K562 (cell line): ENCODE measurements at regions not wholly inside any gene's neighbourhood (a gene's known extent, or its start where the extent isn't known, plus 50 kb on each side); places are given as distances from the start of the nearest gene placed in this dataset.
A peak's percentile ranks its signal among the peaks of the same experiment; 100 is the strongest.

Source experiments
- ATAC-seq: fragments of 200-7000 bp; cut with Tn5 transposase; 3 replicates; pipeline ENCODE4 v1.9.1; 2020; ENCODE audit warnings: moderate library complexity
- BruUV-seq: library from RNA; stranded (reverse); fragments of 400-500 nt; replicated peaks from 2 replicates; lab custom pipeline; 2021; lab: Mats Ljungman, UMichigan
- CTCF ChIA-PET: fragments of 300-600 bp; formaldehyde crosslinking; extraction: SDS; loops from one replicate; lab custom pipeline; 2021; ENCODE audit warnings: low intra/inter-chr PET ratio; lab: Yijun Ruan, JAX
- POLR2A ChIA-PET: fragments of 300-600, 350-650 bp; sonication (Branson Sonifier 250); formaldehyde crosslinking; extraction: SDS; loops from one replicate; lab custom pipeline; 2021; ENCODE audit warnings: antibody characterized with exemption, inconsistent platforms; lab: Yijun Ruan, JAX
- DNase-seq, 4 experiments: peaks; one replicate each; pipeline versions ENCODE4 v3.0.0 to v3.0.0-alpha.2; 2011 to 2018; ENCODE audit warnings: low spot score in 3 of 4, mixed read lengths in 3 of 4; ENCODE audit errors: extremely low read depth in 1 of 4
- FAIRE-seq: peaks from 2 replicates; lab custom pipeline; 2011; peaks lifted over from hg19 to GRCh38; lab: Jason Lieb, UNC
- H2AFZ ChIP-seq: 2 replicates; pipeline ENCODE4 v1.6.0; 2011; ENCODE audit warnings: low read depth, low read length, control low read depth, inconsistent platforms
- H3K27ac ChIP-seq: fragments of 200-600 bp; 3 replicates; pipeline ENCODE4 v1.8.0; 2011; ENCODE audit warnings: low read depth, mild to moderate bottlenecking, control low read depth, inconsistent platforms, low read length, moderate library complexity, mixed read lengths; ENCODE audit errors: extremely low read depth
- H3K27me3 ChIP-seq, 2 experiments: fragments of 300-600 bp in 1 of 2; 2 replicates in 1 of 2; 3 replicates in 1 of 2; pipeline versions ENCODE4 v1.6.0 to v1.8.0; 2011; ENCODE audit warnings: inconsistent platforms in 2 of 2, low read length in 2 of 2, mild to moderate bottlenecking in 1 of 2, mixed read lengths in 1 of 2, moderate library complexity in 1 of 2; ENCODE audit not compliant: control insufficient read depth in 2 of 2, insufficient read depth in 2 of 2
- H3K36me3 ChIP-seq: fragments of 300-600 bp; 3 replicates; pipeline ENCODE4 v1.8.0; 2011; ENCODE audit warnings: mild to moderate bottlenecking, low read length, inconsistent platforms; ENCODE audit not compliant: control insufficient read depth, insufficient read depth
- H3K4me1 ChIP-seq, 2 experiments: fragments of 200-600 bp in 1 of 2; replicated peaks in 1 of 2; 2 replicates in 1 of 2; 3 replicates in 1 of 2; pipeline versions ENCODE4 v1.5.1 to v1.8.0; 2011; ENCODE audit warnings: inconsistent platforms in 2 of 2, low read length in 2 of 2, mild to moderate bottlenecking in 1 of 2, mixed read lengths in 1 of 2, moderate library complexity in 1 of 2; ENCODE audit not compliant: control insufficient read depth in 2 of 2, insufficient read depth in 2 of 2
- H3K4me2 ChIP-seq: 2 replicates; pipeline ENCODE4 v1.6.1; 2011; ENCODE audit warnings: low read length, control low read depth, inconsistent platforms, mixed read lengths; ENCODE audit not compliant: insufficient read depth
- H3K4me3 ChIP-seq: fragments of 200-600 bp; sonication (generic), shearing (Covaris generic); 2 replicates; pipeline ENCODE4 v1.5.1; 2016; ENCODE audit warnings: control low read depth, inconsistent platforms
- H3K79me2 ChIP-seq: fragments of 200-600 bp; 3 replicates; pipeline ENCODE4 v1.8.0; 2011; ENCODE audit warnings: low read length, inconsistent platforms; ENCODE audit not compliant: control insufficient read depth, insufficient read depth
- H3K9ac ChIP-seq, 2 experiments: 2 replicates each; pipeline versions ENCODE4 v1.6.0 to v1.6.1; 2011; ENCODE audit warnings: low read depth in 2 of 2, low read length in 2 of 2, control low read depth in 1 of 2, inconsistent platforms in 1 of 2, mild to moderate bottlenecking in 1 of 2, mixed read lengths in 1 of 2; ENCODE audit not compliant: insufficient read depth in 1 of 2
- H3K9me1 ChIP-seq: one replicate; pipeline ENCODE4 v1.6.0; 2011; ENCODE audit warnings: inconsistent platforms, mild to moderate bottlenecking, low read length, moderate library complexity; ENCODE audit not compliant: control insufficient read depth, insufficient read depth
- H3K9me3 ChIP-seq: replicated peaks from 2 replicates; pipeline ENCODE4 v1.5.1; 2011; ENCODE audit warnings: low read depth, low read length, inconsistent platforms; ENCODE audit not compliant: control insufficient read depth, insufficient read depth
- H4K20me1 ChIP-seq: replicated peaks from 2 replicates; pipeline ENCODE4 v1.6.1; 2011; ENCODE audit warnings: low read length, inconsistent platforms, mixed read lengths; ENCODE audit not compliant: control insufficient read depth, insufficient read depth
- in situ Hi-C: fragments of 300-500 bp; cut with MboI; formaldehyde crosslinking; loops from 4 replicates; pipeline ENCODE4 v1.15.0; 2018; ENCODE audit warnings: inconsistent platforms, mixed read lengths
- intact Hi-C: fragments of 100-400 bp; cut with micrococcal nuclease; formaldehyde crosslinking; loops from 2 replicates; pipeline ENCODE4 v1.14.2; 2022
- TF ChIP-seq, protein P1 (sequence below), 2 experiments: fragments of 450-650 bp in 1 of 2; sonication (generic) in 1 of 2; formaldehyde crosslinking in 1 of 2; IDR thresholded peaks; 2 replicates each; pipeline versions ENCODE4 v1.7.1 to v1.9.0; 2016 to 2022; ENCODE audit warnings: inconsistent platforms in 1 of 2, mild to moderate bottlenecking in 1 of 2, missing genetic modification reagents in 1 of 2
- TF ChIP-seq, protein P2 (sequence below), 3 experiments: IDR thresholded peaks in 2 of 3; conservative IDR thresholded peaks in 1 of 3; 2 replicates each; pipeline ENCODE4 v1.5.1; 2011 to 2012; ENCODE audit warnings: low read length in 3 of 3, mild to moderate bottlenecking in 3 of 3, control low read depth in 2 of 3, improper control_type of control experiment in 1 of 3, inconsistent platforms in 1 of 3, low read depth in 1 of 3, mixed read lengths in 1 of 3, moderate library complexity in 1 of 3; ENCODE audit not compliant: insufficient read depth in 2 of 3

DNA sequence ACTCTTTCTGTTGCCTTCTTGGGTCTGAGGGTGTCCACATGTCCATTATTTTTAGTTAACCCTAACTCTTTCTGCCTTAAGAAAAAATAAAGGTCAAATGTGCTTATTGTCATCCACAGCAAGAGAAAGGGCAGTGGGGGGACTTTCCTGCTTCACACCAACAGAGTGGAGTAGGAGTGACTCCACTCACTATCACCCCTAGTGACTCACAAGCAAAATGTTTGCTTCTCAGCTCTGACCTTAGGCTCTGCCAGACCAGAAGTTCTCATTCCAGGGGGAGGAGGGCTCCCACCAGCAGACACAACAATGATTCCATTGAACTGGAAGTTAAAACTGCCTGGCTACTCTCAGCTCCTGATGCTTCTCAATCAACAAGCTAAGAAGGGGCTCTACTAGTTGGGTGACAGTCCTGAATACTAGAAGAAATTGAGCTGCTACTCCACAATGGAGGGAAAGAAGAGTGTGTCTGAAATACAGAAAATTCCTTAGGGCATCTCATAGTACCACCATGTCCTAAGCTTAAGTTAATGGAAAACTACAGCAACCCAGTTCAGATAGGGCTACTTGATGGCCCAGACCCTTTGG, 83.9 kb upstream of the AFDN start:
- in situ Hi-C loops: no loop called here
- Histone ChIP-seq H3K79me2 (no peaks in the 10 kb centered on the region), H4K20me1 (no peaks in the 10 kb centered on the region), H3K9me3 (no peaks in the 10 kb centered on the region), H3K4me2 (no peak overlapping the region), H3K27me3 (peaks cover 60 to 61% of the 10 kb centered on the region in 2 experiments), H3K4me1 (no peaks in the 10 kb centered on the region), H3K27ac (no peak overlapping the region), H2AFZ (no peak overlapping the region), H3K9me1 (no peaks in the 10 kb centered on the region), H3K9ac (no peak overlapping the region), H3K4me3 (no peak overlapping the region), H3K36me3 (no peaks in the 10 kb centered on the region)
- ChIA-PET CTCF (no interaction called here), POLR2A (no interaction called here)
- no peak for DNase-seq
- intact Hi-C loops: no loop called here
- FAIRE-seq: peak; percentile 60
- ATAC-seq: peak; percentile 65
- BruUV-seq: no TSS peak
- TF ChIP-seq, protein P1, sequence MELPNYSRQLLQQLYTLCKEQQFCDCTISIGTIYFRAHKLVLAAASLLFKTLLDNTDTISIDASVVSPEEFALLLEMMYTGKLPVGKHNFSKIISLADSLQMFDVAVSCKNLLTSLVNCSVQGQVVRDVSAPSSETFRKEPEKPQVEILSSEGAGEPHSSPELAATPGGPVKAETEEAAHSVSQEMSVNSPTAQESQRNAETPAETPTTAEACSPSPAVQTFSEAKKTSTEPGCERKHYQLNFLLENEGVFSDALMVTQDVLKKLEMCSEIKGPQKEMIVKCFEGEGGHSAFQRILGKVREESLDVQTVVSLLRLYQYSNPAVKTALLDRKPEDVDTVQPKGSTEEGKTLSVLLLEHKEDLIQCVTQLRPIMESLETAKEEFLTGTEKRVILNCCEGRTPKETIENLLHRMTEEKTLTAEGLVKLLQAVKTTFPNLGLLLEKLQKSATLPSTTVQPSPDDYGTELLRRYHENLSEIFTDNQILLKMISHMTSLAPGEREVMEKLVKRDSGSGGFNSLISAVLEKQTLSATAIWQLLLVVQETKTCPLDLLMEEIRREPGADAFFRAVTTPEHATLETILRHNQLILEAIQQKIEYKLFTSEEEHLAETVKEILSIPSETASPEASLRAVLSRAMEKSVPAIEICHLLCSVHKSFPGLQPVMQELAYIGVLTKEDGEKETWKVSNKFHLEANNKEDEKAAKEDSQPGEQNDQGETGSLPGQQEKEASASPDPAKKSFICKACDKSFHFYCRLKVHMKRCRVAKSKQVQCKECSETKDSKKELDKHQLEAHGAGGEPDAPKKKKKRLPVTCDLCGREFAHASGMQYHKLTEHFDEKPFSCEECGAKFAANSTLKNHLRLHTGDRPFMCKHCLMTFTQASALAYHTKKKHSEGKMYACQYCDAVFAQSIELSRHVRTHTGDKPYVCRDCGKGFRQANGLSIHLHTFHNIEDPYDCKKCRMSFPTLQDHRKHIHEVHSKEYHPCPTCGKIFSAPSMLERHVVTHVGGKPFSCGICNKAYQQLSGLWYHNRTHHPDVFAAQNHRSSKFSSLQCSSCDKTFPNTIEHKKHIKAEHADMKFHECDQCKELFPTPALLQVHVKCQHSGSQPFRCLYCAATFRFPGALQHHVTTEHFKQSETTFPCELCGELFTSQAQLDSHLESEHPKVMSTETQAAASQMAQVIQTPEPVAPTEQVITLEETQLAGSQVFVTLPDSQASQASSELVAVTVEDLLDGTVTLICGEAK (IDR thresholded peaks at IDR 0.05): no peak
- TF ChIP-seq, protein P1 (CRISPR knock-in tag; IDR thresholded peaks at IDR 0.05): no peak
- TF ChIP-seq, protein P2, sequence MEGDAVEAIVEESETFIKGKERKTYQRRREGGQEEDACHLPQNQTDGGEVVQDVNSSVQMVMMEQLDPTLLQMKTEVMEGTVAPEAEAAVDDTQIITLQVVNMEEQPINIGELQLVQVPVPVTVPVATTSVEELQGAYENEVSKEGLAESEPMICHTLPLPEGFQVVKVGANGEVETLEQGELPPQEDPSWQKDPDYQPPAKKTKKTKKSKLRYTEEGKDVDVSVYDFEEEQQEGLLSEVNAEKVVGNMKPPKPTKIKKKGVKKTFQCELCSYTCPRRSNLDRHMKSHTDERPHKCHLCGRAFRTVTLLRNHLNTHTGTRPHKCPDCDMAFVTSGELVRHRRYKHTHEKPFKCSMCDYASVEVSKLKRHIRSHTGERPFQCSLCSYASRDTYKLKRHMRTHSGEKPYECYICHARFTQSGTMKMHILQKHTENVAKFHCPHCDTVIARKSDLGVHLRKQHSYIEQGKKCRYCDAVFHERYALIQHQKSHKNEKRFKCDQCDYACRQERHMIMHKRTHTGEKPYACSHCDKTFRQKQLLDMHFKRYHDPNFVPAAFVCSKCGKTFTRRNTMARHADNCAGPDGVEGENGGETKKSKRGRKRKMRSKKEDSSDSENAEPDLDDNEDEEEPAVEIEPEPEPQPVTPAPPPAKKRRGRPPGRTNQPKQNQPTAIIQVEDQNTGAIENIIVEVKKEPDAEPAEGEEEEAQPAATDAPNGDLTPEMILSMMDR (IDR thresholded peaks at IDR 0.05 in 2 of 3, conservative IDR thresholded peaks at IDR 0.05 in 1 of 3; ENCODE audit: insufficient read depth in 2 of 3, low read depth in 1 of 3, low read length in 3 of 3): 0 out of 6 replicates have a peak, but pooled peaks of 2 of the 3 experiments have one; percentile 10 to 15
